ENCODE measurements at regions not wholly inside any gene's neighbourhood (a gene's known extent, or its start where the extent isn't known, plus 50 kb on each side); places are given as distances from the start of the nearest gene placed in this dataset.

DNA sequence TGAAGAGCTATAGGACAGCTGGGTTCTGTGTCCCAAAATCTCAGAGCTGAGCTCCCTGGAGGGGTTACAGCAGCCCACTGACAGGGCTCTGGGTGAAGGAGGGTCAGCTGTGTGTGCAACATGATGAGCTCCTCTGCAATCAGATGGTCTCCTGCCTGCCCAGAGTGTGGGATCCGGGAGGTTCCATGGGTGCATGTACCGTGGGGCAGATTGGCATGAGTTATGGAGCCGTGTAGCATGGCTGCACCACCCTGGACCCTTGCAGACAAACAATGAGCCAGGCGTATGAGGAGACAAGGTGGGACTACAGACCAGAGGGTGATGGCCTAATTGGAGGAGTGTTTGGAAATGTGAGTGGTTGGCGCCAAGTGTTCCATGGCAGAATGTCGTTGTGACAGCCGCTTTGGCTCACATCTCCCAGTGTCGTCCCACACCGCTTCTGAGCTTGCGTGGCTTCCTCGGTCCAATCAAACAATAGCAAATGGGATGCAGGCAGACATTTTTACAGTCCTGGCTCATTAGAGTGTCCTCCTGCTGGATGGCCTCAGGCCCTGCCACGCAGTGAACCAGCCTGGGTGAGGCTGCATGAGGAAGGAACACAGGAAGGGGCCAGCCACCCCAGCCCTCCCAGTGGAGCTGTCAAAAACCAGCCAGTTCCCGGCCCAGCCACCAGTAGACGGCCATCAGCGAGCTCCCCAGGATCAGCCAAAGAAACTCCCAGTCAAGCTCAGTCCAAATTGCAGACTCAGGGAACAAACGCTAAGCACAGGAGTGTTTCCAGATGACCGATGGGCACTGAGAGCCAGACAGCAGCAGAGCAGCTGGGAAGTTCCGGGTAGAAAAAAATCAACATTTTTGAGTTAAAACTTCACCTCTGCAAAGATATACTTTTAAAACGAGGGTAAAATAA is 1066.9 kb downstream of the BRD1 start:
- TF ChIP-seq POLR2AphosphoS5 (IDR thresholded peaks at IDR 0.05; ENCODE audit: low read depth), result no peak
- no peak for TF ChIP-seq EZH2phosphoT487 (IDR thresholded peaks at IDR 0.05; ENCODE audit: unreplicated experiment)
- TF ChIP-seq, protein P1, sequence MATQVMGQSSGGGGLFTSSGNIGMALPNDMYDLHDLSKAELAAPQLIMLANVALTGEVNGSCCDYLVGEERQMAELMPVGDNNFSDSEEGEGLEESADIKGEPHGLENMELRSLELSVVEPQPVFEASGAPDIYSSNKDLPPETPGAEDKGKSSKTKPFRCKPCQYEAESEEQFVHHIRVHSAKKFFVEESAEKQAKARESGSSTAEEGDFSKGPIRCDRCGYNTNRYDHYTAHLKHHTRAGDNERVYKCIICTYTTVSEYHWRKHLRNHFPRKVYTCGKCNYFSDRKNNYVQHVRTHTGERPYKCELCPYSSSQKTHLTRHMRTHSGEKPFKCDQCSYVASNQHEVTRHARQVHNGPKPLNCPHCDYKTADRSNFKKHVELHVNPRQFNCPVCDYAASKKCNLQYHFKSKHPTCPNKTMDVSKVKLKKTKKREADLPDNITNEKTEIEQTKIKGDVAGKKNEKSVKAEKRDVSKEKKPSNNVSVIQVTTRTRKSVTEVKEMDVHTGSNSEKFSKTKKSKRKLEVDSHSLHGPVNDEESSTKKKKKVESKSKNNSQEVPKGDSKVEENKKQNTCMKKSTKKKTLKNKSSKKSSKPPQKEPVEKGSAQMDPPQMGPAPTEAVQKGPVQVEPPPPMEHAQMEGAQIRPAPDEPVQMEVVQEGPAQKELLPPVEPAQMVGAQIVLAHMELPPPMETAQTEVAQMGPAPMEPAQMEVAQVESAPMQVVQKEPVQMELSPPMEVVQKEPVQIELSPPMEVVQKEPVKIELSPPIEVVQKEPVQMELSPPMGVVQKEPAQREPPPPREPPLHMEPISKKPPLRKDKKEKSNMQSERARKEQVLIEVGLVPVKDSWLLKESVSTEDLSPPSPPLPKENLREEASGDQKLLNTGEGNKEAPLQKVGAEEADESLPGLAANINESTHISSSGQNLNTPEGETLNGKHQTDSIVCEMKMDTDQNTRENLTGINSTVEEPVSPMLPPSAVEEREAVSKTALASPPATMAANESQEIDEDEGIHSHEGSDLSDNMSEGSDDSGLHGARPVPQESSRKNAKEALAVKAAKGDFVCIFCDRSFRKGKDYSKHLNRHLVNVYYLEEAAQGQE (IDR thresholded peaks at IDR 0.05; ENCODE audit: unreplicated experiment), result no peak
- no peak for TF ChIP-seq CTCF (conservative IDR thresholded peaks at IDR 0.05; ENCODE audit: low read depth in 2 of 2)
- no peak for TF ChIP-seq EZH2 (IDR thresholded peaks at IDR 0.05; ENCODE audit: low read depth, unreplicated experiment)
- TF ChIP-seq CREB1 (CRISPR knock-in tag; IDR thresholded peaks at IDR 0.05; ENCODE audit: low read depth), result no peak
- TF ChIP-seq ZNF462 (CRISPR knock-in tag; IDR thresholded peaks at IDR 0.05), result no peak

Data from GM23338 (cell line).